DOHH2 (cell line): ENCODE measurements at regions not wholly inside any gene's neighbourhood (a gene's known extent, or its start where the extent isn't known, plus 50 kb on each side); places are given as distances from the start of the nearest gene placed in this dataset.

Experiments
- H3F3A ChIP-seq: fragments of 200-600 bp; sonication (generic), shearing (Covaris generic); 2 replicates; pipeline ENCODE4 v1.6.0; 2016; ENCODE audit warnings: antibody characterized with exemption, mild to moderate bottlenecking; ENCODE audit not compliant: control insufficient read depth, insufficient read depth
- H3K27ac ChIP-seq: fragments of 200-600 bp; sonication (generic); 2 replicates; pipeline ENCODE4 v1.5.1; 2014; ENCODE audit warnings: low read depth, mild to moderate bottlenecking, low read length, moderate library complexity
- H3K27me3 ChIP-seq: fragments of 200-600 bp; sonication (generic); 2 replicates; pipeline ENCODE4 v1.6.1; 2014; ENCODE audit warnings: mild to moderate bottlenecking, low read length, mixed read lengths; ENCODE audit not compliant: control insufficient read depth
- H3K36me3 ChIP-seq: fragments of 200-600 bp; sonication (generic); 2 replicates; pipeline ENCODE4 v1.6.1; 2014; ENCODE audit warnings: mild to moderate bottlenecking, low read length, moderate library complexity, mixed read lengths; ENCODE audit not compliant: control insufficient read depth
- H3K4me1 ChIP-seq: fragments of 200-600 bp; sonication (generic); 2 replicates; pipeline ENCODE4 v1.6.1; 2014; ENCODE audit warnings: mild to moderate bottlenecking, low read length, mixed read lengths; ENCODE audit not compliant: control insufficient read depth
- H3K4me2 ChIP-seq: fragments of 200-600 bp; sonication (generic); 2 replicates; pipeline ENCODE4 v1.6.0; 2014; ENCODE audit warnings: mild to moderate bottlenecking, low read length, moderate library complexity
- H3K4me3 ChIP-seq: fragments of 200-600 bp; sonication (generic); 2 replicates; pipeline ENCODE4 v1.5.1; 2014; ENCODE audit warnings: mild to moderate bottlenecking, low read length, mixed read lengths
- H3K79me2 ChIP-seq: fragments of 200-600 bp; sonication (generic); 2 replicates; pipeline ENCODE4 v1.6.1; 2014; ENCODE audit warnings: mild to moderate bottlenecking, low read length, mixed read lengths; ENCODE audit not compliant: control insufficient read depth
- H3K9me2 ChIP-seq: fragments of 200-600 bp; sonication (generic); replicated peaks from 2 replicates; pipeline ENCODE4 v1.6.1; 2014; ENCODE audit warnings: mild to moderate bottlenecking, low read length, mixed read lengths; ENCODE audit not compliant: control insufficient read depth
- H3K9me3 ChIP-seq: fragments of 200-600 bp; sonication (generic); 2 replicates; pipeline ENCODE4 v1.6.1; 2014; ENCODE audit warnings: antibody characterized with exemption, low read length, mixed read lengths; ENCODE audit not compliant: control insufficient read depth, insufficient read depth
- H4K20me1 ChIP-seq: fragments of 200-600 bp; sonication (generic); 2 replicates; pipeline ENCODE4 v1.6.0; 2014; ENCODE audit warnings: low read depth, mild to moderate bottlenecking, antibody characterized with exemption, low read length, moderate library complexity; ENCODE audit not compliant: control insufficient read depth, insufficient read depth
- CTCF ChIP-seq: fragments of 200-600 bp; sonication (generic); IDR thresholded peaks from one replicate; pipeline ENCODE4 v1.5.1; 2014; ENCODE audit warnings: antibody characterized with exemption, mild to moderate bottlenecking, low read depth, low read length; ENCODE audit not compliant: poor library complexity, severe bottlenecking
- EZH2phosphoT487 ChIP-seq: fragments of 200-600 bp; sonication (generic); IDR thresholded peaks from 2 replicates; pipeline ENCODE4 v1.6.1; 2017; ENCODE audit warnings: borderline replicate concordance, mild to moderate bottlenecking, antibody characterized with exemption, low read length, moderate library complexity, mixed read lengths

GRCh38 chr1:234718496-234719453 lies 108.8 kb upstream of the IRF2BP2 start:
- H3K27me3 ChIP-seq: no peaks in the 10 kb centered on the region
- H3F3A ChIP-seq: peaks cover 5% of the 10 kb centered on the region
- TF ChIP-seq EZH2phosphoT487 (no peak), CTCF (no peak)
- H3K9me2 ChIP-seq: no peaks in the 10 kb centered on the region
- H3K4me3 ChIP-seq: no peak overlapping the region
- no peaks in the 10 kb centered on the region for H3K9me3 ChIP-seq
- no peak overlapping the region for H3K4me2 ChIP-seq
- H3K79me2 ChIP-seq: no peaks in the 10 kb centered on the region
- no peak overlapping the region for H3K27ac ChIP-seq
- no peaks in the 10 kb centered on the region for H4K20me1 ChIP-seq
- peaks cover 11% of the 10 kb centered on the region for H3K4me1 ChIP-seq
- no peaks in the 10 kb centered on the region for H3K36me3 ChIP-seq

GRCh38 chr1:234716908-234717375 lies 107.0 kb upstream of the IRF2BP2 start:
- no peaks in the 10 kb centered on the region for H3K36me3 ChIP-seq
- H3K9me2 ChIP-seq: no peaks in the 10 kb centered on the region
- no peaks in the 10 kb centered on the region for H3K27me3 ChIP-seq
- no peak overlapping the region for H3K27ac ChIP-seq
- no peaks in the 10 kb centered on the region for H3F3A ChIP-seq
- no peaks in the 10 kb centered on the region for H4K20me1 ChIP-seq
- H3K4me3 ChIP-seq: no peak overlapping the region
- no peaks in the 10 kb centered on the region for H3K4me1 ChIP-seq
- H3K9me3 ChIP-seq: no peaks in the 10 kb centered on the region
- H3K79me2 ChIP-seq: no peaks in the 10 kb centered on the region
- no peak overlapping the region for H3K4me2 ChIP-seq
- TF ChIP-seq EZH2phosphoT487: no peak
- no peak for TF ChIP-seq CTCF

GRCh38 chr1:234715252-234716014 lies 105.5 kb upstream of the IRF2BP2 start:
- H3K36me3 ChIP-seq: no peaks in the 10 kb centered on the region
- no peaks in the 10 kb centered on the region for H3F3A ChIP-seq
- no peak for TF ChIP-seq CTCF
- TF ChIP-seq EZH2phosphoT487: no peak
- no peaks in the 10 kb centered on the region for H3K27me3 ChIP-seq
- H3K27ac ChIP-seq: no peak overlapping the region
- no peaks in the 10 kb centered on the region for H3K79me2 ChIP-seq
- no peaks in the 10 kb centered on the region for H3K9me2 ChIP-seq
- H4K20me1 ChIP-seq: no peaks in the 10 kb centered on the region
- no peaks in the 10 kb centered on the region for H3K4me1 ChIP-seq
- no peak overlapping the region for H3K4me2 ChIP-seq
- H3K9me3 ChIP-seq: no peaks in the 10 kb centered on the region
- H3K4me3 ChIP-seq: no peak overlapping the region
